AG08396 (cell line): ENCODE measurements at regions not wholly inside any gene's neighbourhood (a gene's known extent, or its start where the extent isn't known, plus 50 kb on each side); places are given as distances from the start of the nearest gene placed in this dataset.
"Not testable (repeated sequence)": the region's sequence is repeated elsewhere in the genome, so short reads cannot be mapped to it uniquely, and the experiment has no call there.

Experiments
- DNase-seq: peaks from one replicate; pipeline ENCODE4 v3.0.0; 2012; ENCODE audit warnings: low spot score, mixed read lengths

- DNase-seq = no peak
Measured at GRCh38 chr14:105937253-105938054, 411.1 kb downstream of the TMEM121 start.

GRCh38 chr14:105938055-105938863 lies 411.9 kb downstream of the TMEM121 start:
- no peak for DNase-seq

- DNase-seq = no peak
Measured at GRCh38 chr14:105938959-105939358, 412.6 kb downstream of the TMEM121 start.

GRCh38 chr14:105939810-105940508 lies 413.6 kb downstream of the TMEM121 start:
- DNase-seq = no peak

- DNase-seq = no peak
Measured at GRCh38 chr14:105940534-105941225, 414.3 kb downstream of the TMEM121 start.

DNA sequence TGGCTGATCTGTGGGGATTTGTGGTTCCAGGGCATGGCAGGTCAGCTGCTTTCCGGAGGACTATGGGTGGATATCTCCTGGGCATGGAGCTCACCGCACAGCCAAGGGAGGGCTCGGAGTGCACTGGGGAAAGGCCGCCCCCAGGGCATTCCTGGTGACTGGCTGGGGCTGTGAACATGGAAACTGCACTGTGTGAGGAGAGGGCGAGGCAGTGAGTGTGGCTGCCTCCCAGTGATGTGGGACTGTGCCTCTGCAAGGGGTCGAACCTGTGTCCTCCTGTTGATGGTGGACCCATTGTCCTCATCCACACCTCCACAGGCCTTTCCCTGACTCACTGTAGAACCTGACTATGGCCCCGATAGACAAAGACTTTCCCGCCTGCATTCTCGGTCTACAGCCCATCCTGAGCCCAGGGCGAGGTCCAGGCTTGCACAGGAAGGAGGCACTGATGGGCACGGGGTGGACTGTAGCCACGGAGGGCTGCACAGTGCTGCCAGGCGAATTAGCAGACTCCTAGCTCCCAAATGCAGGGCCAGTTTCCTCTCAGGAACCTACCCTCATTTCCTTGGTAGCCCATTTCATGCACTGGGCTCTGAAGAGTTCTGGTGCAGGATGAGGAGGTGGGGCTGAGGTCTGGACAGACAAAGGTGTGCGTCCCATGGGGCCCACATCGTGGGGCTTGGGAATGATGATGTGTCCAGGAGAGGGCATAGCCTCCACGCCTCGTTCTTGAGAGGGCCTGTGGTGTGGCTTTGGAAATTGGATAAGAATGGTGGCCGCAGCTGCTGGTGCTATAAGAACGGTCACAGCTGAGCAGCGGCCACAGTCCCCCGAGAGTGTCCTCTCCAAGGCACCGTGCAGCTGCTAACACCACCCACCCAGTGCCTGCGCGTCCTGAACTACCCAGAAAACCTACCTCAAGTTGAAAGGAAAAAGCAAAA lies 415.1 kb downstream of the TMEM121 start:
- no peak for DNase-seq

DNA sequence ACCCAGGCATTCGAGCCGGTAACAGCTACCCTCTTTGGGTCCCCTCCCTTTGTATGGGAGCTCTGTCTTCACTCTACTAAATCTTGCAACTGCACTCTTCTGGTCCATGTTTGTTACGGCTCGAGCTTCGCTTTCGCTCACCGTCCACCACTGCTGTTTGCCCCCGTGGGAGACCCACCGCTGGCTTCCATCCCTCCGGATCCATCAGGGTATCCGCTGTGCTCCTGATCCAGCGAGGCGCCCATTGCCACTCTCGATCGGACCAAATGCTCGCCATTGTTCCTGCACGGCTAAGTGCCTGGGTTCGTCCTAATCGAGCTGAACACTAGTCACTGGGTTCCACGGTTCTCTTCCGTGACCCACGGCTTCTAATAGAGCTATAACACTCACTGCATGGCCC lies 416.3 kb downstream of the TMEM121 start:
- not testable (repeated sequence) for DNase-seq

DNA sequence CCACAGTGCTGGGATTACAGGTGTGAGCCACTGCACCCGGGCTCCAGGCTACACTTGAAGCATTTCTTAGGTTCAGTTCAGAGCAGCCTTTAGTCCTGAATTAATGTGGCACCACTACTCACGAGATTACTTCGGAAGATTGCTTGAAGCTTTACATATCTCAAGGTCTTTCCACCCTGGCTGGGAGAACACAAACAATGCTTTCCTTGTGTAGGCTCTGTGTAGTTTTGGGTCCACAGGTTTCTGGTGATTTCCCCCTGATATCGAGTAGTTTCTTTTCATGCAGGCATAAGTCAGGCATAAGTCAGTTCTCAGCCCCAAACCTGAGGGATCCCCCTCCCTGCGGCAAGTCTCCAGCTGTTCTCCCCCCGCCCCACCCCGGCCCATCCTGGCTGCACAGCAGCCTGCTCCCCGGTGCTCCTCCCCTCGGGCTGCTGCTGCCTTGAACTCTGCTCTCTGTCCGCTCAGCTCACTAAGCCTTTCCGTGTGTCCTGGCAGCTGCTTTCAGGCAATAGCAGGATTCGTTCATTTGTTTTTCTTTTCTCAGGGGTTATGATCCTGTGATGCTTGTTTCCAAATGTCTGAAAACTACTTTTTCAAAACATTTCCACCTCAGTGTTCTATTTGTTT lies 417.7 kb downstream of the TMEM121 start:
- DNase-seq = no peak

GRCh38 chr14:105944632-105945610 lies 418.5 kb downstream of the TMEM121 start:
- no peak for DNase-seq

- no peak for DNase-seq
Measured at GRCh38 chr14:105945896-105946295, 419.5 kb downstream of the TMEM121 start.

DNA sequence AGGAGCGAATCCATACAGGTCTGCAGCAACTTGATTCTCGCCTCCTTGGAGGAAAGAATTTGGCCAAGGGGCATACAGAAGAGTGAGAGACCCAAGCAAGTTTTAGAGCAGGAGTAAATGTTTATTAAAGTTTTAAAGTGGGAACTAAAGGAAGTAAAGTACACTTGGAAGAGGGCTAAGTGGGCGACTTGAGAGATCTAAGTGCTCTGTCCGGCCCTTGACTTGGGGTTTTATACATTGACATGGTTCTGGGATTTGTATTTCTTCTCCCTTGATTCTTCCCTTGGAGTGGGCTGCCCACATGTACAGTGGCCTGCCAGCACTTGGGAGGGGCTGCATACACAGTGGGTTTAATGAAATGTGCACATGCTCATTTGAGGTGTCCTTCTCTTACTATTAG lies 421.2 kb downstream of the TMEM121 start:
- DNase-seq = no peak

- DNase-seq = not testable (repeated sequence)
Measured at GRCh38 chr14:105948955-105949354, 422.6 kb downstream of the TMEM121 start.

DNA sequence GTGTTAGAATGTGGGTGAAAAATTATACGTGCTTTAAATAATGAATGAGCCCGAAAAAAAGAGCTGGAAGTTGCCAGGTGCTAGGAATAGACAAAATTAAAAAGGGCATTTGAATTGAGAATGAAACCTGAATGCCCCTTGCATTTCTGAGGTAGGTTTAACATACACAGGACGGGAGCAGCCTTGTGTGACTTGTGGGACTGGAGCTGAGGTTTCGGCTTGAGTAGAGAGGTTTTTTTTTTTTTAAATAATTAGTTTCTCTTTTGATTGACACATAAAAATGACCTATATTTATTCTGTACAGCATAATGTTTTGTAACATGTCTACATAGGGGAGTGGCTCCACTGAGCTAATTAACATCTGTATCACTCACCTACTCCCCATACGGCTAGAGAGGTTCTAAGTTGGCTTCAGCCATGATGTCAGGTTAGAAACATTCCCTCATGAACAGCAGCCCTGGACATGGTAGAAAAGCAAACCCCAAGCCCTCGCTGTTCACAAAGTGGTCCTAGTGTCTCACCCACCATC lies 424.0 kb downstream of the TMEM121 start:
- DNase-seq = not testable (repeated sequence)

GRCh38 chr14:105951399-105951798 lies 425.0 kb downstream of the TMEM121 start:
- DNase-seq = no peak

- DNase-seq = no peak
Measured at GRCh38 chr14:105952222-105952621, 425.8 kb downstream of the TMEM121 start.

GRCh38 chr14:105952826-105953225 lies 426.4 kb downstream of the TMEM121 start:
- DNase-seq = no peak

DNA sequence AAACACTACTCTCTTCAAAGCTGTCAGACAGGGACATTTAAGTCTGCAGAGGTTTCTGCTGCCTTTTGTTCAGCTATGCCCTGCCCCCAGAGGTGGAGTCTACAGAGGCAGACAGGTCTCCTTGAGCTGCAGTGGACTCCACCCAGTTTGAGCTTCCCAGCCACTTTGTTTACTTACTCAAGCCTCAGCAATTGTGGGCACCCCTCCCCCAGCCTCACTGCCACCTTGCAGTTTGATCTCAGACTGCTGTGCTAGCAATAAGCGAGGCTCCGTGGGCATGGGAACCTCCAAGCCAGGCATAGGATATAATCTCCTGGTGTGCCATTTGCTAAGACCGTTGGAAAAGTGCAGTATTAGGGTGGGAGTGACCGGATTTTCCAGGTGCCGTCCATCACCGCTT lies 435.2 kb downstream of the TMEM121 start:
- DNase-seq = not testable (repeated sequence)

DNA sequence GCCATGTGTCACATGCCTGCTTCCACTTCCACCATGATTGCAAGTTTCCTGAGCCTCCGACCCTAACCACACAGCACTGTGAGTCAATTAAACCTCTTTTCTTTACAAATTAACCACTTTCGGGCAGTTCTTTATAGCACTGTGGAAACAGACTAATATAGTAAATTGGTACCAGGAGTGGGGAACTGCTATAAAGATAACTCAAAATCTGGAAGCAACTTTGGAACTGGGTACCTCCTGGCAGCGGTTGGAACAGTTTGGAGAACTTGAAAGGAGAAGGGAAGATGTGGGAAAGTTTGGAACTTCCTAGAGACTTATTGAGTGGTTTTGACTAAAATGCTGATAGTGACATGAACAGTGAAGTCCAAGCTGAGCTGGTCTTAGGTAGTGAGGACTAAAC lies 436.1 kb downstream of the TMEM121 start:
- no peak for DNase-seq

GRCh38 chr14:105968291-105968690 lies 441.9 kb downstream of the TMEM121 start:
- no peak for DNase-seq
